ENCODE measurements at regions not wholly inside any gene's neighbourhood (a gene's known extent, or its start where the extent isn't known, plus 50 kb on each side); places are given as distances from the start of the nearest gene placed in this dataset.

- Histone ChIP-seq H3K4me3 (no peak overlapping the region), H3K36me3 (no peaks in the 10 kb centered on the region), H3K27me3 (no peaks in the 10 kb centered on the region), H3K4me1 (no peaks in the 10 kb centered on the region), H3K9me3 (peaks cover 0 to 24% (median 1%) of the 10 kb centered on the region in 4 donors), H3K27ac (no peak overlapping the region)
- no peak for DNase-seq (ENCODE audit: low spot score in 2 of 2)
- TF ChIP-seq EP300 (IDR thresholded peaks at IDR 0.05) (no peak), POLR2A (IDR thresholded peaks at IDR 0.05) (no peak), CTCF (IDR thresholded peaks at IDR 0.05) (no peak)
- WGBS, 2 donors: 85 to 90% methylated on average over 11 of the region's 11 CpGs
Observed at GRCh38 chr1:69313118-69313517, 254.6 kb upstream of the LRRC7 start.

GRCh38 chr1:69315416-69315815 is 252.3 kb upstream of the LRRC7 start:
- Histone ChIP-seq H3K36me3 (no peaks in the 10 kb centered on the region), H3K4me1 (no peaks in the 10 kb centered on the region), H3K27me3 (no peaks in the 10 kb centered on the region), H3K9me3 (peaks cover 0 to 24% (median 1%) of the 10 kb centered on the region in 4 donors), H3K4me3 (no peak overlapping the region), H3K27ac (no peak overlapping the region)
- no peak for TF ChIP-seq CTCF (IDR thresholded peaks at IDR 0.05)
- TF ChIP-seq POLR2A (IDR thresholded peaks at IDR 0.05): no peak
- no peak for TF ChIP-seq EP300 (IDR thresholded peaks at IDR 0.05)
- 76 to 100% methylated on average over 3 of the region's 3 CpGs for WGBS, 2 donors
- no peak for DNase-seq (ENCODE audit: low spot score in 2 of 2)

DNA sequence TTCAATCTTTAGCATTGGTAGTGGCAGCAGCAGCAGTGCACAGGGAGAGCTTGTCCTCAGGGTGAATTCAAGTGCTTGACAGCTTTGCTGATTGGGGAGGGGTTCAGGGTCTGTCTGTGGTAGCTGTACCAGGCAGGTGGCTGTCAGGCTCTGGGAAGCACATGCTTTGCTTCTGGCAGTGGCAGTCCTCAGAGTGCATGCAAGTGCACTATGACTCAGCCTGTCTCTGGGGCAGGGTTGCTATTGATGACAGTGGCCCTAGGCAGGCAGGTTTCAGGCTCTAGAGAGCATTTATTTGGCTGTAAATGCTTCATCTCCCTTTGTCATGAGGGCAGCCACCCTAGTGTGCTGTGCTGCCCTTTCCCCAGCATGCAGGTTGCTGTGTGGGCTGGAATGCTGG is 251.9 kb upstream of the LRRC7 start:
- Histone ChIP-seq H3K27ac (no peak overlapping the region), H3K27me3 (no peaks in the 10 kb centered on the region), H3K4me3 (no peak overlapping the region), H3K4me1 (no peaks in the 10 kb centered on the region), H3K9me3 (peaks cover 0 to 24% (median 1%) of the 10 kb centered on the region in 4 donors), H3K36me3 (no peaks in the 10 kb centered on the region)
- DNase-seq (ENCODE audit: low spot score in 2 of 2): no peak
- no peak for TF ChIP-seq EP300 (IDR thresholded peaks at IDR 0.05)
- no peak for TF ChIP-seq CTCF (IDR thresholded peaks at IDR 0.05)
- TF ChIP-seq POLR2A (IDR thresholded peaks at IDR 0.05): no peak

DNA sequence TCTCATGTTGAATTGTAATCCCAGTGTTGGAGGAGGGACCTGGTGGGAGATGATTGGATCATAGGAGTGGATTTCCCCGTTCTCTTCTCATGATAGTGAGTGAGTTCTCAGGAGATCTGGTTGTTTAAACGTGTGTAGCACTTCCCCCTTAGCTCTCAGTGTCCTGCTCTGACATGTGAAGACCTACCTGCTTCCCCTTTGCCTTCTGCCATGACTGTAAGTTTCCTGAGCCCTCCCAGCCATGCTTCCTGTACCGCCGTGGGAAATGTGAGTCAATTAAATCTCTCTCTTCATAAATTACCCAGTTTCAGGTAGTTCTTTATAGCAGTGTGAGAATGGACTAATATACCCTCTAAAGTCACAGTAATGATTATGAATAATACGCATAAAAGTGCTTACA is 248.4 kb upstream of the LRRC7 start:
- 71 to 73% methylated on average over 5 of the region's 5 CpGs for WGBS, 2 donors
- no peaks in the 10 kb centered on the region for H3K36me3 ChIP-seq
- no peaks in the 10 kb centered on the region for H3K4me1 ChIP-seq
- H3K4me3 ChIP-seq: no peak overlapping the region
- no peak for DNase-seq (ENCODE audit: low spot score in 2 of 2)
- peaks cover 0 to 5% (median 0%) of the 10 kb centered on the region in 4 donors for H3K9me3 ChIP-seq
- TF ChIP-seq EP300 (IDR thresholded peaks at IDR 0.05) (no peak), CTCF (IDR thresholded peaks at IDR 0.05) (no peak), POLR2A (IDR thresholded peaks at IDR 0.05) (no peak)
- no peaks in the 10 kb centered on the region for H3K27me3 ChIP-seq
- no peak overlapping the region for H3K27ac ChIP-seq

- no peaks in the 10 kb centered on the region for H3K27me3 ChIP-seq
- H3K9me3 ChIP-seq: no peaks in the 10 kb centered on the region
- DNase-seq (ENCODE audit: low spot score in 2 of 2): no peak
- H3K4me1 ChIP-seq: no peaks in the 10 kb centered on the region
- H3K4me3 ChIP-seq: no peak overlapping the region
- 63 to 66% methylated on average over 5 of the region's 5 CpGs for WGBS, 2 donors
- no peaks in the 10 kb centered on the region for H3K36me3 ChIP-seq
- H3K27ac ChIP-seq: no peak overlapping the region
- no peak for TF ChIP-seq CTCF (IDR thresholded peaks at IDR 0.05)
- no peak for TF ChIP-seq POLR2A (IDR thresholded peaks at IDR 0.05)
- TF ChIP-seq EP300 (IDR thresholded peaks at IDR 0.05): no peak
Observed at GRCh38 chr1:69320757-69321211, 246.9 kb upstream of the LRRC7 start.
